ENCODE measurements at regions not wholly inside any gene's neighbourhood (a gene's known extent, or its start where the extent isn't known, plus 50 kb on each side); places are given as distances from the start of the nearest gene placed in this dataset.
"Not testable (repeated sequence)": the region's sequence is repeated elsewhere in the genome, so short reads cannot be mapped to it uniquely, and the experiment has no call there.

DNA sequence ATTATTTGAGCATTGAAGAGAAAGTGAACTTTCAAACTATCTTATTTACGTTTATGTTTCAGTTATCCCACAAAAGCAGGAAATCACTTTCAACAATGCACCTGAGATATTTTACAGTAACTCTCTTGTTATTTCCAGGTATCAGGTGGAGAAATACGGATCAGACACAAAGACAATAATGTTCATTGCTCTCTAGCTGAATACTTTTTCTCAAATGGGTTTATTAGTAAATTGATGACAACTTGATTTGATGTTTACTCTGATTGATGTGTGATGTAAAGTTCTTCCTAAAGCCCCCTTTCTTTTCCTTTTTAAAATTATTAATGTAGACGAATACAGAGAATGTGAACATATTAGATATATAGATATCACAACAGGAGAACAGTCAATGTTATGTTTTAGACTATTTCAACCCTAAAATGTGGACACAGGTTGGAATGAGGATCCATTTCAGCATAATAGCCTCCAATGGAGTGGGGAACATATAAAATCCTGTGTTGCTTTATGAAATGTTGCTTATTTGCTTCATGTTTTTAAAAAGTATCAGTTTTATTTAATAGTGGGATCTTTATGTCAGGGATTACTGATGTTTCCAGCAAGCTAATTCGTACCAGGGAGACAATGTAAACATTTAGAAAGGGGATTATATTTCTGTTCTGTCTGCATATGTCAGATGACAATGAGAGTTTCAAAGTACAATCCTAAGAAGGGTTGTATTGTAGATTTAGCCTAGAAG is 1522.3 kb upstream of the TPTE start:
- no peaks in the 10 kb centered on the region for H3K9me1 ChIP-seq (ENCODE audit: control insufficient read depth, extremely low read depth, insufficient read depth, low read length)
- H3K27ac ChIP-seq (ENCODE audit: control insufficient read depth, insufficient read depth, low read length) = no peak overlapping the region
- H3K36me3 ChIP-seq (ENCODE audit: control insufficient read depth in 2 of 2, extremely low read depth in 1 of 2, insufficient read depth in 2 of 2, low read length in 2 of 2) = no peaks in the 10 kb centered on the region
- H3K9me3 ChIP-seq (ENCODE audit: control insufficient read depth, low read depth, low read length) = peaks cover 13% of the 10 kb centered on the region
- no peaks in the 10 kb centered on the region for H3K79me2 ChIP-seq (ENCODE audit: control insufficient read depth, insufficient read depth, low read length)
- no peak overlapping the region for H3K4me2 ChIP-seq (ENCODE audit: control insufficient read depth, extremely low read depth, insufficient read depth, low read depth, low read length)
- no peak overlapping the region for H2AFZ ChIP-seq (ENCODE audit: control insufficient read depth, low read length)
- no peaks in the 10 kb centered on the region for H3K27me3 ChIP-seq (ENCODE audit: control insufficient read depth, extremely low read depth, insufficient read depth, low read length)
- no peak overlapping the region for H3K4me3 ChIP-seq (ENCODE audit: control insufficient read depth in 2 of 3, extremely low read depth in 1 of 3, insufficient read depth in 2 of 3, low read depth in 1 of 3, low read length in 3 of 3)
- H4K20me1 ChIP-seq (ENCODE audit: control insufficient read depth, extremely low read depth, insufficient read depth, low read length) = no peaks in the 10 kb centered on the region
- no peaks in the 10 kb centered on the region for H3K4me1 ChIP-seq (ENCODE audit: control insufficient read depth, extremely low read depth, insufficient read depth, low read length)
- no peak for FAIRE-seq
- no peak overlapping the region for H3K9ac ChIP-seq (ENCODE audit: control insufficient read depth, extremely low read depth, insufficient read depth, low read length)
- TF ChIP-seq, protein P1, sequence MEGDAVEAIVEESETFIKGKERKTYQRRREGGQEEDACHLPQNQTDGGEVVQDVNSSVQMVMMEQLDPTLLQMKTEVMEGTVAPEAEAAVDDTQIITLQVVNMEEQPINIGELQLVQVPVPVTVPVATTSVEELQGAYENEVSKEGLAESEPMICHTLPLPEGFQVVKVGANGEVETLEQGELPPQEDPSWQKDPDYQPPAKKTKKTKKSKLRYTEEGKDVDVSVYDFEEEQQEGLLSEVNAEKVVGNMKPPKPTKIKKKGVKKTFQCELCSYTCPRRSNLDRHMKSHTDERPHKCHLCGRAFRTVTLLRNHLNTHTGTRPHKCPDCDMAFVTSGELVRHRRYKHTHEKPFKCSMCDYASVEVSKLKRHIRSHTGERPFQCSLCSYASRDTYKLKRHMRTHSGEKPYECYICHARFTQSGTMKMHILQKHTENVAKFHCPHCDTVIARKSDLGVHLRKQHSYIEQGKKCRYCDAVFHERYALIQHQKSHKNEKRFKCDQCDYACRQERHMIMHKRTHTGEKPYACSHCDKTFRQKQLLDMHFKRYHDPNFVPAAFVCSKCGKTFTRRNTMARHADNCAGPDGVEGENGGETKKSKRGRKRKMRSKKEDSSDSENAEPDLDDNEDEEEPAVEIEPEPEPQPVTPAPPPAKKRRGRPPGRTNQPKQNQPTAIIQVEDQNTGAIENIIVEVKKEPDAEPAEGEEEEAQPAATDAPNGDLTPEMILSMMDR (optimal IDR thresholded peaks at IDR 0.05 in 1 of 3, IDR thresholded peaks at IDR 0.05 in 1 of 3, conservative IDR thresholded peaks at IDR 0.05 in 1 of 3; ENCODE audit: extremely low read depth in 1 of 3, insufficient read depth in 2 of 3, low read length in 3 of 3) = no peak
- TF ChIP-seq EZH2 (IDR thresholded peaks at IDR 0.05; ENCODE audit: low read length) = no peak
- dilution Hi-C loops (cut with MboI; ENCODE audit: extremely low pct_ligation_motif_present, low sequenced_read_pairs) = no loop called here
- DNase-seq (ENCODE audit: low read depth, low spot score) = no peak

- dilution Hi-C loops (cut with MboI; ENCODE audit: extremely low pct_ligation_motif_present, low sequenced_read_pairs); H3K4me2 ChIP-seq (ENCODE audit: control insufficient read depth, extremely low read depth, insufficient read depth, low read depth, low read length); H2AFZ ChIP-seq (ENCODE audit: control insufficient read depth, low read length); DNase-seq (ENCODE audit: low read depth, low spot score); H3K79me2 ChIP-seq (ENCODE audit: control insufficient read depth, insufficient read depth, low read length); H3K27me3 ChIP-seq (ENCODE audit: control insufficient read depth, extremely low read depth, insufficient read depth, low read length); H3K27ac ChIP-seq (ENCODE audit: control insufficient read depth, insufficient read depth, low read length); FAIRE-seq; H3K9ac ChIP-seq (ENCODE audit: control insufficient read depth, extremely low read depth, insufficient read depth, low read length); H4K20me1 ChIP-seq (ENCODE audit: control insufficient read depth, extremely low read depth, insufficient read depth, low read length); H3K36me3 ChIP-seq (ENCODE audit: control insufficient read depth in 2 of 2, extremely low read depth in 1 of 2, insufficient read depth in 2 of 2, low read length in 2 of 2); H3K4me3 ChIP-seq (ENCODE audit: control insufficient read depth in 2 of 3, extremely low read depth in 1 of 3, insufficient read depth in 2 of 3, low read depth in 1 of 3, low read length in 3 of 3); H3K4me1 ChIP-seq (ENCODE audit: control insufficient read depth, extremely low read depth, insufficient read depth, low read length); H3K9me1 ChIP-seq (ENCODE audit: control insufficient read depth, extremely low read depth, insufficient read depth, low read length): not testable (repeated sequence)
- peaks cover 13% of the 10 kb centered on the region for H3K9me3 ChIP-seq (ENCODE audit: control insufficient read depth, low read depth, low read length)
Observed at GRCh38 chr21:9000132-9000531, 1521.3 kb upstream of the TPTE start.

DNA sequence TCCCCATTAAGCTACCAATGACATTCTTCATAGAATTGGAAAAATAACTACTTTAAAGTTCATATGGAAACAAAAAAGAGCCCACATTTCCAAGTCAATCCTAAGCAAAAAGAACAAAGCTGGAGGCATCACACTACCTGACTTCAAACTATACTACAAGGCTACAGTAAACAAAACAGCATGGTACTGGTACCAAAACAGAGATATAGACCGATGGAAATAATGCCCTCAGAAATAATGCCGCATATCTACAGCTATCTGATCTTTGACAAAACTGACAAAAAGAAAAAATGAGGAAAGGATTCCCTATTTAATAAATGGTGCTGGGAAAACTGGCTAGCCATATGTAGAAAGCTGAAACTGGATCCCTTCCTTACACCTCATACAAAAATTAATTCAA is 1520.7 kb upstream of the TPTE start:
- dilution Hi-C loops (cut with MboI; ENCODE audit: extremely low pct_ligation_motif_present, low sequenced_read_pairs); FAIRE-seq; H3K36me3 ChIP-seq (ENCODE audit: control insufficient read depth in 2 of 2, extremely low read depth in 1 of 2, insufficient read depth in 2 of 2, low read length in 2 of 2): not testable (repeated sequence)

DNA sequence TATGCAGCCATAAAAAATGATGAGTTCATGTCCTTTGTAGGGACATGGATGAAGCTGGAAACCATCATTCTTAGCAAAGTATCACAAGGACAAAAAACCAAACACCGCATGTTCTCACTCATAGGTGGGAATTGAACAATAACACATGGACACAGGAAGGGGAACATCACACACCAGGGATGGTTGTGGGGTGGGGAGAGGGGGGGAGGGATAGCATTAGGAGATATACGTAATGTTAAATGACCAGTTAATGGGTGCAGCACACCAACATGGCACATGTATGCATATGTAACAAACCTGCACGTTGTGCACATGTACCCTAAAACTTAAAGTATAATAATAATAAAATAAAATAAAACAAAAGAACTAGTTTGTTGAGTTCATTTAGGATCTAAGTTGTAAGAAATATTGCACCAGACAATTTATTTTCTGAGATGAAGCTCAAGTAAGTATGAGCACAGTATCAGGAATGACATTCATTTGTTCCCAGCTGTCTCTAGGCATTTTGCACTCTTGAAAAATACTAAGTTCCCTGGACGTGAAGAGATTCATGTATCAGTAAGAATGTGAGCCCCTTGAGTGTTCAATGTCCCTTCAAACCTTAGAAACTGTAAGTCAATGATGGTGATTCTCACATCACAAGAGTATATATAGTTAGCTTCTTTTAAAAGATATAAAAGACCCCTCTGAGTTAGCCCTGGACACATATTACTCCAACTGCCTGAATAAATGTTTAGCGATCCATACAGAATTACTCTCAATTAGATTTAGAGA is 1519.3 kb upstream of the TPTE start:
- H3K36me3 ChIP-seq (ENCODE audit: control insufficient read depth in 2 of 2, extremely low read depth in 1 of 2, insufficient read depth in 2 of 2, low read length in 2 of 2); FAIRE-seq; H3K4me3 ChIP-seq (ENCODE audit: control insufficient read depth in 2 of 3, extremely low read depth in 1 of 3, insufficient read depth in 2 of 3, low read depth in 1 of 3, low read length in 3 of 3); H3K27me3 ChIP-seq (ENCODE audit: control insufficient read depth, extremely low read depth, insufficient read depth, low read length); H3K27ac ChIP-seq (ENCODE audit: control insufficient read depth, insufficient read depth, low read length); dilution Hi-C loops (cut with MboI; ENCODE audit: extremely low pct_ligation_motif_present, low sequenced_read_pairs); H3K4me1 ChIP-seq (ENCODE audit: control insufficient read depth, extremely low read depth, insufficient read depth, low read length); H3K79me2 ChIP-seq (ENCODE audit: control insufficient read depth, insufficient read depth, low read length); H3K4me2 ChIP-seq (ENCODE audit: control insufficient read depth, extremely low read depth, insufficient read depth, low read depth, low read length); H4K20me1 ChIP-seq (ENCODE audit: control insufficient read depth, extremely low read depth, insufficient read depth, low read length); H3K9me1 ChIP-seq (ENCODE audit: control insufficient read depth, extremely low read depth, insufficient read depth, low read length); DNase-seq (ENCODE audit: low read depth, low spot score); H3K9ac ChIP-seq (ENCODE audit: control insufficient read depth, extremely low read depth, insufficient read depth, low read length); H2AFZ ChIP-seq (ENCODE audit: control insufficient read depth, low read length): not testable (repeated sequence)
- peaks cover 11% of the 10 kb centered on the region for H3K9me3 ChIP-seq (ENCODE audit: control insufficient read depth, low read depth, low read length)

More for the DNA sequence above, 1520.7 kb upstream of the TPTE start:
- H3K4me3 ChIP-seq (ENCODE audit: control insufficient read depth in 2 of 3, extremely low read depth in 1 of 3, insufficient read depth in 2 of 3, low read depth in 1 of 3, low read length in 3 of 3); H3K4me2 ChIP-seq (ENCODE audit: control insufficient read depth, extremely low read depth, insufficient read depth, low read depth, low read length); H3K4me1 ChIP-seq (ENCODE audit: control insufficient read depth, extremely low read depth, insufficient read depth, low read length); H3K9ac ChIP-seq (ENCODE audit: control insufficient read depth, extremely low read depth, insufficient read depth, low read length); H3K79me2 ChIP-seq (ENCODE audit: control insufficient read depth, insufficient read depth, low read length); H3K9me1 ChIP-seq (ENCODE audit: control insufficient read depth, extremely low read depth, insufficient read depth, low read length); H4K20me1 ChIP-seq (ENCODE audit: control insufficient read depth, extremely low read depth, insufficient read depth, low read length); H3K27me3 ChIP-seq (ENCODE audit: control insufficient read depth, extremely low read depth, insufficient read depth, low read length); H2AFZ ChIP-seq (ENCODE audit: control insufficient read depth, low read length); DNase-seq (ENCODE audit: low read depth, low spot score); H3K27ac ChIP-seq (ENCODE audit: control insufficient read depth, insufficient read depth, low read length): not testable (repeated sequence)
- peaks cover 15% of the 10 kb centered on the region for H3K9me3 ChIP-seq (ENCODE audit: control insufficient read depth, low read depth, low read length)

Measured in keratinocyte (primary cell).